Pulmonary artery endothelial cell (primary cell): ENCODE measurements at regions not wholly inside any gene's neighbourhood (a gene's known extent, or its start where the extent isn't known, plus 50 kb on each side); places are given as distances from the start of the nearest gene placed in this dataset.
A peak's percentile ranks its signal among the peaks of the same experiment; 100 is the strongest.
"Not testable (repeated sequence)": the region's sequence is repeated elsewhere in the genome, so short reads cannot be mapped to it uniquely, and the experiment has no call there.

ENCODE experiments used
- DNase-seq: peaks from one replicate; pipeline ENCODE4 v3.0.0-alpha.2; 2011; ENCODE audit warnings: low read depth, low spot score

DNA sequence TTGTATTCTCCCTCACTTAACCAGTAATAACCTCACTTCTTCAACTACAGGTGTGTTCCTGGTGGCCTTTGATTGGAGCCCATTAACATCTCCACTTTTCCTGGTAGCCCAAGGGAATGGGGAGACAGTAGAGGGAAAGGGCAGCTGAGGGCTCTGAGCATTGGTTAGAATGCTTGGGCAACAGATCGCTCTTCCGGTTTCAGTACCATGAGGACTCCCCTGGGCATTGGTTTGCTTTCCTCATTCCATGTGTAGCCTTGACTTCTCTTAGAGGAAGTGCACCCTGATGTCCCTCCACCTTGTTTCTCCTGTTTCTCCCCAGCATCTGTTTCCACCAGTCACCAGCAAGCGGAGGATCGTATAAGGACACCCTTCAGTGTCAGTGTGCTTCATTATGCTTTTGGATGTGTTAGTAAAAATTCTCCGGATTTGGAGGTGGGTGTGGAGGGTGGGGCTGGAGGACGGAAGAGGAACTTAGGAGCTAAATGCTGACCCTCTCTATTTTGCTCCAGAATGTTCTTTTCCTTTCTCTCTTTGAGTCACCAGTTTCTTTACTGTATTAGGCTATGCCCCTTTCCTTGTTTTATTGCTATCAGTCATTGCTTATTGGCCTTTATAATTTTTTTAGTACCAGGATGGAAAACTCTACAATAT lies 50.6 kb upstream of the ZNG1B start:
- DNase-seq: not testable (repeated sequence)

DNA sequence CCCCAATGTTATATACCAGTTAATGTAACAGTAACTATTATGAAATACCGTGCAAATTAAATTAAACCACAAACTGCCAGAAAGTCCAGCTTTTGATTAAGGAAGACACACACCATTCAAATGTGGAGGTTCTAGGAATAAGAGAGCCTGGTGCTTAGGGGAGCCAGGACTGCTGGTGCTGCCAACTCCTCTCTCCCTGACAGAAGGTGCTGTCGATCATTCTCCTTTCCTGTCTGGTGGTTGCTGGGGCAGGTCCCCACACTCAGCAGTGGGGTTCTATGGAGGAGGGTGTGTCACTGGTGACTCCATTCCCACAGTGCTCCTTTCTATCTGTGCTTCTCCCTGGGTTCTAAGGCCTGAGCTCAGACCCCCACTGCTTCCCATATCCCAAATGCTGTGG lies 57.9 kb upstream of the ZNG1B start:
- not testable (repeated sequence) for DNase-seq

DNA sequence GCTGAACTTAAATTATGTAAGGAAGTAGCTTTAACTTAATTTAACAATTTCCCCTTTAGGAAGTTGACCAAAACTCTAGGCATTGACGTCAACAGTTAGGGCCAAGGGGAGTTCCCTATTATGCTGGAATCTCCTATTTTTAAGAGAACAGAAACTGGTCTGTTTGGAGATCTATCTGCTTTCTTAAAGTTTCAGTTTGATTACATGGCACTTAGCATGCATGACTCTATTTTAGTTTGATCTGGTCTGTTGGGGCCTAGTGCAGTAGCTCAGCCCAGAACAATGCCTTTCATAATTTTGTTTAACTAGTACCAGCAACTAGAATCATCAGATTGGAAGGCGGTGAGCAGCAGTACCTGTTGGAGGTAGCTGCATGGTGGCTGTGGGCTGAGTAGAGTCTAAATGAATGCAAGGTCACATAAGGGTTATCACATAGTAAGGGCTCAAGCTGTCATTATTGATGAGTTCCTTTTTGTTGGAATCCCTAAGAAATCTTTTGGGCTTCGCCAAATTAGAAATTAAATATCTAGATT lies 60.5 kb upstream of the ZNG1B start:
- DNase-seq: no peak

DNA sequence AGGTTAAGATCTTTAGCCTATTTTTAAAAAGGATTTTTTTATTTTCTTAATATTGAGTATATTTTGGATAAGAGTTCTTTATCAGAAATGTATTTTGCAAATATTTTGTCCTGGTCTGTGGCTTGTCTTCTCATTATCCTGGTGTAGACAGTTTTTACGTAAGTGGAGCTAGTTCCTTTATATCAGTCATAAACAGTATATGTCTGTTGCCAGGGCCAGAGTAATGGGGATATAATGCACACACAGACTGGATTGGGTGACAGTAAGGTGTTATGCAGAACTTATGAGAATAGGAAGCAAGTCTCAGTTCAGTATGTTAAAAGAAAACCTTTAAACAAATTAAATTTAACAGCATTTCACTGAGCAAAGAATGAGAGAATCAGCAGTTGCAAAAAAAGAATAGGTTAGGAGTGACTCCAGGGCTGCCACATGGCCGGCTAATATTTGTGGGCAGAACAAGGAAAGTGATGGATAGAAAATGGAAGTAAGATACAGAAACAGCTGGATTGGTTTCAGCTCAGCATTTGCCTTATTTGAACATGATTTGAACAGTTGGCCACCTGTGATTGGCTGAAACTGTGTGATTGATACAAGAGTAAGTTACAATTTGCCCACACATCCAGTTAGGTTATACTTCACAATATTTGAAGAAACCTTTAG lies 61.1 kb upstream of the ZNG1B start:
- no peak for DNase-seq

DNA sequence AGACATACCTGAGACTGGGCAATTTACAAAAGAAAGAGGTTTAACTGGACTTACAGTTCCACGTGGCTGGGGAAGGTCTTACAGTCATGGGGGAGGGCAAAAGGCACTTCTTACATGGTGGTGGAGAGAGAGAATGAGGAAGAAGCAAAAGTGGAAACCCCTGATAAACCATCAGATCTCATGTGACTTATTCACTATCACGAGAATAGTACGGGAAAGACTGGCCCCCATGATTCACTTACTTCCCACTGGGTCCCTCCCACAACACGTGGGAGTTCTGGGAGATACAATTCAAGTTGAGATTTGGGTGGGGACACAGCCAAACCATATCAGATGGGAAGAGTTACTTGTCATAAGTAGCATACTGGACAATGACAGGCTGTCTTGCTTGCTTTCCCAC lies 62.6 kb upstream of the ZNG1B start:
- DNase-seq: not testable (repeated sequence)

DNA sequence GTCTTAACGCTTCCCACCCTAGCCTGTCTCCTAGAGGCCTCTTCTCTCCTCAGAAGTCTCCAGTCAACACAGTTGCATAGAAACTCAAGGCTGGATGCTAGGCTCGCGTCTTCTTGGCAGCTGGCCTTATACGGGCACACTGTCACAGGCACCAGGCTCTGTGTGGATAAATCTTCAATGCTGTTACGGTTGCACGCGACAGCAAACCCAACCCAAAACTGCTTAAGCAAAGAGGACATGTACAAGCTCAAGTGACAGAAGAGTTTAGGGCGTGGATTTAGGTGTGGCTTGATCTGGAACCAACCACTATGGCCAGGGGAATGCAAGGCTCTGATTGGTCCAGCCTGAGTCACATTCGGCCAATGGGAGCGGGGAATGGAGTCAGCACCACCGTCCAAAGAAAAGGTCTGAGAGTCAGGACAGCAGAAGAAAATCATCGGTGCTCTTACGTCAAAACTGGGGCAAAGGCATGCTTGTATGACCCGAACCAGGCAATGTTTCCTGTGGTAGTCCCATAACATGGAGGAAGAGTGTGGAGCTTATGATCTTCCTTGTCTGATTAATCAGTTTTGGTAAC lies 65.1 kb upstream of the ZNG1B start:
- not testable (repeated sequence) for DNase-seq

DNA sequence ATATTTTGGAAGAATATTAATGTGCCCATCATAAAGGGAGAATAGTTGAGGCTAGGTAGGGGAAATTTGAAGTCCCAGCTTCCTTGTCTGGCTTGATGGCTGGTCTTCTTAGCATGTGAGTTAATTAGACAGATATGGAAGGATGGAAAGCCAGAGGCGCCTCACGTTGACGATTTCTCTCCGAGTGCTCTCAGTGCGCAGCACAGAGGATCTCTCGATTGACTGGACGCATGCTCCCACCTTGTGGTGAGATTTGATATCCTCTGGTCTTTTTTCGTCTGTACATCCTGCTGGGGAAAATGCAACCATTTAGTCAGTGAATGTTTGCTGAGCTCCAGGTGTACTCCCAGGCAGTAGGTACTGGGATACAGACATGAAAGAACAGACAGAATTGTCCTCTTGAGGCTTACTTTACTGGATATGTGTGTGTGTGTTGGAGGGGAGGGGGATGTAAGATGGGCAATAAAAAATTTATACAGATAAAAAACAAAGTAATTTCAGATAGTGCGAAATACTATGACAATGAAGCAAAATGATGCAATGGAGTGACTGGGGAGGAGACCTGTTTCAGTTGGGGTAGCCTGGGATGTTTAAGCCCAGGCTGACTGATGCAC lies 66.9 kb upstream of the ZNG1B start:
- DNase-seq: peak; percentile 26

DNA sequence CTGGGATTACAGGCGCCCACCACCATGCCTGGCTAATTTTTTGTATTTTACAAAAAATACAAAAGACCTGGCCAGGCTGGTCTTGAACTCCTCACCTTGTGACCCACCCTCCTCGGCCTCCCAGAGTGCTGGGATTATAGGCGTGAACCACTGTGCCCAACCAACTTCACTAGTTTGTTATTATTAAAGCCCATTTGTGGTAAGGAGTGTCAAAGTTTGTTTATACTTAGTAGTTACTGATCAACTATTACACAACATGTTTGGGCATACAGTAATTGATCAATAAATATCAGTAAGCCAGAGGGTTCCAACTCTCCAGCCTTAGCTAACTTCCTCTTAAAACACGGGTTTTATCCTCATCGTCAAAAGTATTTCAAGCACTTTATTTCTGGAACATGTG lies 67.5 kb upstream of the ZNG1B start:
- DNase-seq: no peak

DNA sequence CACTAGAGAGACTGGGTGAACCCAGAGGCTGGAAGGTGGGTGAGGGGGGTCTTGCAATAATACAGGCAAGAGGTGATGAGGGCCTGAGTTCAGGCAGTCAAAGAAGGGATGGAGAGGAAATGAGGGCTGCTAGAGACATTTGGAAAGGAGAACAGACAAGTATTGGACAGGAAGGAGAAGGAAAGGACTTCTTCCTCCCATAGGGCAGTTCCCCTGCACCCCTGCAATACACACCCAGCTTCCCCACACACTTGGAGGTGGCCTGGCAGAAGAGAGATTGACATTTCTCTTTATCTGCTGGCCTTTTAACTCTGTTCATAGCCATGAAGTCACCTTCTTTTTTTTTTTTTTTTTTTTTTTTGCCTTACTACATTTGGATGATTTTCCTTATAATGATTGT lies 68.9 kb upstream of the ZNG1B start:
- not testable (repeated sequence) for DNase-seq

DNA sequence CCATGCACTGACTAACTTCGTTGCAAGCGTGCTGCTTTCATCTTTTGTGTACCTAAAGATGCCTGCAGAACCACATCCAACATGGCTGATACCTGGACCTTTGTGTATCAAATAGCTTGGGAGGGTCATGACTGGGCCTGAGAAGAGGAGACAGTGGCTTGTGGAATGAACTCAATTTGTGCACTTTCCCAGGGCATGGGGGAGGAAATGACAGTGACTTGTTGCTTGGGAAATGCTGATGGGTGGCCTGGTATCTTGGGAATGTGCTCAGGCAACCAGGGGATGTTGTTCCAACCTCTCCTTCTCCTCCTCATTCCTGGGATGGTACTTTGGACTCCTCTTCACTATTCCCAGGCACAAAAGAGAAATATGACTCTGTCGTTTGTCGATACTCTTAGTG lies 70.7 kb upstream of the ZNG1B start:
- DNase-seq: not testable (repeated sequence)

DNA sequence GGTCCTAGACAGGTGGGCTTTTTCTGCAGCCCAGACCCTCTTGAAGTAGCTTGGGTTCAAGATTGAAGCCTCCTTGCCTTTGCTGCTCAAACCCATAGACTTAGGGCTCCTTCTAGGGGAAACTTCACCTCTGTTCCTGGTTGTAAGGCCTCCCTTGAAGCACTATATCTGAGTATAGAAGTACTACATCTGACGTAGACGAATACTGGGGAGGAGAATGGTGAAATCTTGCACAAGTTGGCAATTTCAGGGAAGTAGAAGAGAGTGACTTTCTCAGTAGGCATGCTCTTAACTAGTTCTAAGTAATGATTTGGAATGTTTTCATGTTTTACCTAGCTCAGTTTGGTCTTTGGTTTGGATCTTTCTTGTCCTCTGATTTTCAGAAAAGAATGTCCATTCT lies 71.7 kb upstream of the ZNG1B start:
- DNase-seq: not testable (repeated sequence)

DNA sequence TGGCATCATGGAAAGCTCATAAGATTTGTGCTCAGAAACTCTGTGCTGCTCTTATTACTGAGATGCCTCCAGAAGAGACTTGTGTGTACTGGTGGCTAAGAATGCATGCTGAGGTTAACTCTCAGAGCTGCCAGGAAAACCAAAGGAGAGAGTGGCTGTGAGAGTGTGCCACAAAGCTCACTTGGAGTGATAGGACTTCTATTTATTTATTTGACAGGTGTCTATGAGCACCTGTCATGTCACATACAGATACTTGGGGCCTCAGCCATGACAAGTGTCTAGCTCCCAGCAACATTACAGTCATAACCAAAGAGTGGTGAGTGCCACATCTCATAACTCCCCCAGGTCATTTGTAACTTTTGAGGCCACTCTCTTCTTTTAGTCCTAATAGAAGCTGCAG lies 72.2 kb upstream of the ZNG1B start:
- DNase-seq: not testable (repeated sequence)

DNA sequence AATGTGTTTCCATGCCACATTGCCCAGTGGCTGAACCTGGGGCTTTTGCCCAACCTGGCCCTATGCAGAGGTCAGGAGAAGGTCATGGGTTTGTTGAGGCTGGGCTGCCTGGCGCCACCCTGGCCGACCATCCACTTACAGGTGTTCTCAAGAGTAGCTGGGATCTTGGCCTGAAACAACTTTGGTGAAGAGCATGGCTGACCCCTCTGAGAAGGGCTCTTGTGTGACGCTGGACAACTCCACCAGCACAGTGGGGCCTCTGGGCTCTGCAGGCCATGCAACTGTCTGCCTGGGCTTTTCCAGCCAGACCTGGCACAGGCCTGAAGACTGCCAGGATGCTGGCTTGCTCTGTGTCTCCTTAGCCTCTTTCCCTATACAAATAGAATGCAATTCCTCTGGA lies 76.4 kb upstream of the ZNG1B start:
- DNase-seq: no peak

DNA sequence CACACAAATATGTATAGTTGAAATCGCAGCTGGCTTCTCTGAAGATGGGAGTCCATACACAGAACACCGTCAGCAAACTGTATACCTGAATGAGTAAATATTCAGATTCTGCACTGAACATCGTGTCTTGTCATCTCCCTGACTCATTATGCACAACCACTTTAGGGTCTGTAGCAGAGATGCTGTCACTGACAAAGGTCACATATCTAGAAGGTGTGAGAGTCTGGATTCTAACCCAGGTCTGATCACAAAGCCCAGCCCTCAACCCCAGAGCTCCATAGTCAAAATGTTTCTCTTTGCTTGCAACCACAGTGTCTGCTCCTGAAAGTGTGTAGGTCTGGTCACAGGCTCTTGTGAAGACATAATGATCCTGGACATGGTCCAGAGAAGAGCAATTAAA lies 78.3 kb upstream of the PAX8 start:
- no peak for DNase-seq

DNA sequence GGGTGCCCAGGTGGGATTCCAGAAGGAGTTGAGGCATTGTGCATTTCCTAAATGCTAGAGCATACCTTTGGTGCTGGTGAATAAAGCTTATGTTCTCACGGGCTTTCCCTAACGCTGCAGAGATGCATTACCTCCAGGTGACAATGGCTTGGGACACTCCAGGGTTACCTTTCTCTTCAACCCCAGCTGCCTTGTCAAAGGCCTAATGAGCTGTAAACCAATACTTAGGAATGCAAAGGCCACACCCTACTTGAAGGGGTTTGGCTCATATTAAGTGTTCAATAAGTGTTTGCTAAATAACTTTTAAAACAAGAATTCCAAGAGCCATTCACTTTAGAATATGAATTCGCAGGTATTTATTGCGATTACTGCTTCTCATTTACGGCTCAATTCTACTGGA lies 77.6 kb upstream of the PAX8 start:
- DNase-seq: not testable (repeated sequence)

DNA sequence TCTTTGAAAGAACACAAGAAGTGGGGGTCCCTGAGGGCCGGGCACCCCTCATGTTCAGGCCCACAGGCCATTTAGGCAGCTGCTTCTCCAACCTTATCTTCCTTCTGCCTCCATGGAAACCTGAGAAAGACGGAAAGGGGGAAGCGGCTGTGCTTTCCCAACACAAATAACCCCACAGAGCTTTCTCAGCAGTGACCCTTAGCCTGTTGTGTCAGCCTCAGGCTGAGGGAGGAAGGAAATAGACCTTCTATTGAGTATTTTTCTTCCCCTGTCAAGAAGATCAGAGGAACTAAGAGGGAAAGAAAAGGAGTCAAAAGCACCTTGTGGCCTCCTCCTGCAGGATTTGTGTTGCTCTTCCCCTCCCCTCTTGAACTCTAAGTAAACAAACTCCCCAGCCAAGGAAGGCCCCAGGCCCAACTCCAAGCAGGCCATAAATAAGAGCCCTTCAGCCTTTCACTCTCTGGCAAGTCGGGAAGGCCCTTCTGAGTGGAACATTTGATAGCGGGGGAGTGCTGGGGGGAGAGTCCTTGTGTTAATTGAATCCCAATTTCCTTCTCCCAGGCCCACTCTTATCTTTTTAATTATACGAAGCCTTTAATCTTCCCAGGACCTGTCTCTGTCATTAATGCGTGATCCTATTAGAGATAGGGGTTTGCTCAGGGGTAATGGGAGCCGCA lies 76.8 kb upstream of the PAX8 start:
- DNase-seq: not testable (repeated sequence)

DNA sequence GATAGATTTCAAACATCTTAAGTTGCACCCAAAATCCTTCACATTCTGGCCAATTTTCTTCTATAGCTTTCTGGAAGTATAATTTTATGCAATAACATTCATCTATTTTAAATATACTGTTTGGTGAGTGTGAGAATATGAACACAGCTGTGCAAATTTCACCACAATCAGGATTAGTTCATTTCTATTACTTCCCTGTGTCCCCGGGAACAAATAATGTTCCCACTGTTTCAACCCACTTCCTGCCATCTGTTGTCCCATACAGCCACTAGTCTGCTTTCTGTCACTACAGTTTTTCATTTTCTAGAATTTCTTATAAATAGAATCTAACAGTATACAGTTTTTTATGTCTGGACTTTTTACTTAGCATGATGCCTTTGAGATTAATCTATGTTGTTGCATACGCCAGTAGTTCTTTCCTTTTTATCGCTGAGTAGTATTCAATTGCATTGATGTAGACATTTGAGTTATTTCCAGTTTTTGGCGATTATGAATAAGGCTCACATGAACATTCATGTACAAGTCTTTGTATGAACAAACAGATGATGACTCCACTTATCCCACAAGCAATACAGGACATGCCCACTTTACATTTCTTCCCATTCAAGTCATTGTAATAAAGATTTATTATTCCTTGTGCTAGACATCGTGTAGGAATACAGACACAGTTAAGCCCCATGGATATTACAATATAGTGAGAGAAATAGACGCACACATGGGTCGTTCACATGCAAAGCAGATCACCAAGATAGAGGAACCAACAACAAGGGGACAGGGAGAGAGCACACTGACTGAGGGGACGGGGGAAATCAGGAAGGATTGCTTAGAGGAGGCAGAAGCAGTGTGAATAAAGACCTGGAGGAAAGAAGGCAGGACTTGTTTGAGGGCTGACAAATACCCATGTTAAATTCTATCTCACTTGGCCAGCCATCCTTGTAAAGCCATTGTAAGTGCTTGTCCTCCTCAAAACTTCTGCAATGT lies 72.9 kb upstream of the PAX8 start:
- no peak for DNase-seq

DNA sequence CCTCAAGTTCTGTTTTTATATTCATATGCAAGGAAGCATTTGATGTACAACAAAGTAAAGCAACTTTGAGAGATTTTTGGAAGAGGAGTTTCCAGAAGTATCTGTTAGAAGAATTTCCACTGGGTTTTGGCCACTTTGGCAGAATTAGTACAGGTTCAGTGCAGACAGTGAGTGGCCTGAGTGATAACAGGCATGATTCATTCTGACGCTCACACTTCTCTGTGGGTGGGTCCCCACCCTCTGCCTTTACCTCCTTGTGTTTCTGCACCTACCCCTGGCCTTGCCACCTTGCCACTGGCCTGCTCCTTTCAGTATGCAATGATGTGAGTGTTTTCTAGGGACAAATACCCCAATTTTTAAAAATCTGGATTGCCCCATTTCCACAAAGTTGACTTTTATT lies 65.1 kb upstream of the PAX8 start:
- not testable (repeated sequence) for DNase-seq

DNA sequence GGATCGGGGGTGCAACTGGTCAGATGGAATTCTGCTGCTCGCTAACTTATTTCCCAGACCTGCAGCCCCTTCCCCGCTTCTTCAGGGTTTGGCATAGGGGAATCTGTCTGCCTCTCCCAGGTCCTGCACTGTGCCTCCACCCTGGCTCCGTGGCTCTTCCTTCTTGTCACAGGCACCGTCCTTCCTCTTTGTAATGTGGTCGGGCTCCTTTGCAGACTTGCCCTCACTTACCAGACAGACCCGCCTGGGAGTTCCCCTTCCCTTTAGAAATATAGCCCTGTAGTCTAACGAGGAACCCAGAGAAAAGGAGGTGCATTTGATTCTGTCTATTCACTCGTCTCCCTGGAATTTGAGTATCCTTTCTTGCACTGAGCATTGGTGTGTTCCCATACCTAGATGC lies 63.9 kb upstream of the PAX8 start:
- no peak for DNase-seq

DNA sequence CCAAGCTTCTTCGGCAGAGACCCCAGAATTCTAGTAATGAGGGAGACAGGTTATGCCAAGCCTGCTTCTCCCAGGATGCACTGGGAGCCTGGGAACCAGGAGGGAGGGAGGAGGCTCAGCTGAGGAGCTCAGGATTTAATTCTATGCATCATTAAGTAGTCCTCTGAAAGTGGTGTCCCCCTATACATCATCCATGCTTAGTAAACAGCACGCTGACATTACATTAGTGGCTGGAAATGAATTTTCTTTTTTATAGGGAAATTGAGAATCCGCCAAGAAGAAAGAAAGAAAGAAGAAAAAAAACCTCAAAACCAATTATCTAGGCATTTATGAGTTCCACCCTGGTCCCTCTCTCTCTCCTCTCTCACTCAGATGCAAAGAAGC lies 63.1 kb upstream of the PAX8 start:
- not testable (repeated sequence) for DNase-seq
